Psoas muscle (tissue), 7 donors: ENCODE measurements at regions not wholly inside any gene's neighbourhood (a gene's known extent, or its start where the extent isn't known, plus 50 kb on each side); places are given as distances from the start of the nearest gene placed in this dataset.

Source experiments
- ATAC-seq, 4 donors: fragments of 200-7000 bp; cut with Tn5 transposase; one replicate each; pipeline ENCODE4 v1.9.1; 2020; ENCODE audit warnings: moderate library complexity in 3 of 4, mild to moderate bottlenecking in 2 of 4
- DNase-seq, 2 donors: peaks; one replicate each; pipeline ENCODE4 v3.0.0-alpha.2; 2020
- H3K27ac ChIP-seq: fragments of 200-600 bp; one replicate; pipeline ENCODE4 v1.8.0; 2022
- H3K27me3 ChIP-seq, 3 donors: fragments of 200-600 bp in 1 of 3; one replicate each; pipeline versions ENCODE4 v1.6.1 to v1.8.0; 2013 to 2022; ENCODE audit warnings: low read length in 2 of 3, mild to moderate bottlenecking in 2 of 3, moderate library complexity in 1 of 3; ENCODE audit not compliant: insufficient read depth in 3 of 3
- H3K36me3 ChIP-seq, 2 donors: fragments of 200-600 bp in 1 of 2; one replicate each; pipeline versions ENCODE4 v1.6.1 to v1.8.0; 2013 to 2022; ENCODE audit warnings: low read depth in 1 of 2, mild to moderate bottlenecking in 1 of 2, moderate library complexity in 1 of 2; ENCODE audit not compliant: insufficient read depth in 1 of 2
- H3K4me1 ChIP-seq: fragments of 200-600 bp; one replicate; pipeline ENCODE4 v1.8.0; 2022
- H3K4me3 ChIP-seq: fragments of 200-600 bp; one replicate; pipeline ENCODE4 v1.8.0; 2022; ENCODE audit warnings: mild to moderate bottlenecking
- H3K9me3 ChIP-seq: fragments of 200-600 bp; one replicate; pipeline ENCODE4 v1.8.0; 2022
- CTCF ChIP-seq: fragments of 200-600 bp; IDR thresholded peaks from one replicate; pipeline ENCODE4 v1.8.0; 2022; ENCODE audit warnings: antibody characterized with exemption
- WGBS, 3 donors: extraction: QIAGEN DNeasy Blood & Tissue Kit; methylation state at CpG; one replicate each; pipeline versions ENCODE4 v1.1.6 to v1.1.7; 2013; 5-methylcytosine and 5-hydroxymethylcytosine counted together
- intact Hi-C, 2 donors: fragments of 100-400 bp; cut with DNase I; formaldehyde crosslinking; loops; one replicate each; pipeline versions ENCODE4 v1.11.0 to v1.14.2; 2022
- donor health status: healthy with polysubstance abuse.
- donor health status: DM: no; HTN: no; CAD: no; lungs with moderate emphysema.
- donor health status: Bipolar disorder and iron deficiency.
- donor health status: healthy.
- donor health status: DM: yes; HTN: yes; CAD: no.
- donor health status: DM: no; HTN: no; CAD: no.
- donor health status: DM: yes; HTN: yes; CAD: no.

- intact Hi-C loops: no loop called here
- no peaks in the 10 kb centered on the region for H3K9me3 ChIP-seq
- ATAC-seq (no peak), DNase-seq (no peak)
- no peaks in the 10 kb centered on the region for H3K36me3 ChIP-seq
- 57 to 68% (median 62%) methylated on average over 3 of the region's 3 CpGs for WGBS, 3 donors
- no peak for TF ChIP-seq CTCF
- no peak overlapping the region for H3K4me3 ChIP-seq
- H3K4me1 ChIP-seq: no peaks in the 10 kb centered on the region
- H3K27ac ChIP-seq: no peak overlapping the region
- H3K27me3 ChIP-seq: no peaks in the 10 kb centered on the region
These were observed 1094.7 kb upstream of the GYPC start for GRCh38 chr2:125561302-125561701.

DNA sequence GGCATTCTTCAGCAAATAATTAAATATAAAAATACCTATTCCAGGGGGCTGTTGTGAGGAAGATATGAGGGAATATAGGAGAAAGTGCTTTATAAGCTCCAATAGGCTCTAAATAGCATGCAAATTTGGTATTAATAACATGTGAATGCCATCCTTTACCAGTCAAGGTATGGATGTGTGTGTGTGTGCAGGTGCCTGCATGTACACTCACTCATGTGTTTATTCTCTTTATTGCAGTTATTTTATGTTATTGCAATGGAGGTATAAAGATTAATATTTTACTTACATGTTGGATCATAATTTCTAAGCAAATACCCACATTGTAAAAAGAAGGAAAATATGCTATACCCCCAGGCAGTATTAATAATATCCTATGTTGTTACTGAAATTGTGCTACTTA is 1093.0 kb upstream of the GYPC start:
- Histone ChIP-seq H3K27me3 (no peaks in the 10 kb centered on the region), H3K9me3 (no peaks in the 10 kb centered on the region), H3K4me1 (no peaks in the 10 kb centered on the region), H3K4me3 (no peak overlapping the region), H3K36me3 (no peaks in the 10 kb centered on the region), H3K27ac (no peak overlapping the region)
- ATAC-seq (no peak), DNase-seq (no peak)
- TF ChIP-seq CTCF: no peak
- intact Hi-C loops: no loop called here

DNA sequence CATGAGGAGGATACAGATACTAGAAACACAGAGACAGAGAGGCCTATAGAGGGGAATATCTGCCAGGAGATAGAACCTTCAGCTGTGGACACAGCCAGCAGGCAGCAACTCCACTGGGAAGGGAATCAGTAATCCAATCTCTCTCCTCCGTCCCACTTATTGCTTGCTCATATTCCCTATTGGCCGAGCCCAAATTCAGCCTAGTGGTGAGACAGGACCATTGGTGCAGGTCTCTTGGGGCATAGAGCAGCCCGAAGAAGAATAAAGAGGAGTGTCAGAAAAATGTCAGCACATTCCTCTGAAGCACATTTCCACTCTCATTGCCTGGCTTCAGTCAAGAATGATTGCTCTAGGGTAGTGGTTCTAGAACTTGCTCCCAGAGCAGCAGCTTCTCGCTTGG is 1091.5 kb upstream of the GYPC start:
- Histone ChIP-seq H3K9me3 (no peaks in the 10 kb centered on the region), H3K4me1 (no peaks in the 10 kb centered on the region), H3K36me3 (no peaks in the 10 kb centered on the region), H3K27ac (no peak overlapping the region), H3K27me3 (no peaks in the 10 kb centered on the region), H3K4me3 (no peak overlapping the region)
- intact Hi-C loops: no loop called here
- WGBS, 3 donors: 24 to 42% (median 42%) methylated on average over 4 of the region's 4 CpGs
- DNase-seq (no peak), ATAC-seq (no peak)
- TF ChIP-seq CTCF: no peak

- DNase-seq (no peak), ATAC-seq (no peak)
- Histone ChIP-seq H3K4me1 (no peaks in the 10 kb centered on the region), H3K4me3 (no peak overlapping the region), H3K9me3 (no peaks in the 10 kb centered on the region), H3K27me3 (no peaks in the 10 kb centered on the region), H3K27ac (no peak overlapping the region), H3K36me3 (no peaks in the 10 kb centered on the region)
- WGBS, 3 donors: 64 to 70% (median 68%) methylated on average over 3 of the region's 3 CpGs
- TF ChIP-seq CTCF: no peak
- intact Hi-C loops: no loop called here
These were observed 1089.5 kb upstream of the GYPC start for GRCh38 chr2:125566422-125566821.

DNA sequence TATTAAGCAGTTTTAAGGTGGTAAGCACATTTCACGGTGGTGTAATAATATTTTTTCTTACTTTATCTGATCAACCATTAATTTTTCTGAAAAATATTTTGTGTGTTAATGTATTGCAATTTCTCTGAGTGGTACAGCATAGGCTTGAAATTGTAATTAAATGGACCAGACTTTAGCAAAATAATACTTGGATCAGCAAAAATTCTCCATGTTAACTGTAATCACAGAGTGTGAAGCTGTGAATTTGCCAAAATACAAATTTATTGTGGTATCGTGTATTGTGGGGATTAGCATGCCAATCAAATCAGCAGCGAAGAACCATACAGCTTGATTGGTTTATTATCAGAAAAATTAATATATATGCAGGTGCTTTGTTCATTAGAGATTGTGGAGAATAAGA is 1088.9 kb upstream of the GYPC start:
- WGBS, 3 donors: 64 to 68% (median 66%) methylated on average over 3 of the region's 3 CpGs

More for the DNA sequence above, 1088.9 kb upstream of the GYPC start:
- Histone ChIP-seq H3K27me3 (no peaks in the 10 kb centered on the region), H3K4me3 (no peak overlapping the region), H3K4me1 (no peaks in the 10 kb centered on the region), H3K27ac (no peak overlapping the region), H3K9me3 (no peaks in the 10 kb centered on the region), H3K36me3 (no peaks in the 10 kb centered on the region)
- ATAC-seq: no peak
- TF ChIP-seq CTCF: no peak
- no peak for DNase-seq
- intact Hi-C loops: no loop called here
